T-helper 17 cell (primary cell): ENCODE measurements at regions not wholly inside any gene's neighbourhood (a gene's known extent, or its start where the extent isn't known, plus 50 kb on each side); places are given as distances from the start of the nearest gene placed in this dataset.

Experiments used
- ATAC-seq: fragments of 150-1000 bp; cut with Tn5 transposase; 2 replicates; pipeline ENCODE4 v1.10.0; 2021; ENCODE audit warnings: mild to moderate bottlenecking, moderate library complexity
- DNase-seq, 3 donors: peaks; one replicate each; pipeline versions ENCODE4 v3.0.0 to v3.0.0-alpha.2; 2020 to 2021
- H3K9me3 ChIP-seq: one replicate; pipeline ENCODE4 v1.7.0; 2013; ENCODE audit warnings: low read length, mild to moderate bottlenecking; ENCODE audit not compliant: control insufficient read depth, poor library complexity, severe bottlenecking
- H3K27ac Mint-ChIP-seq: one replicate; pipeline ENCODE4 v1.8.0; 2022; ENCODE audit warnings: mild to moderate bottlenecking, moderate library complexity, mixed read lengths
- H3K27me3 Mint-ChIP-seq: one replicate; pipeline ENCODE4 v1.8.0; 2022; ENCODE audit warnings: mixed read lengths
- H3K36me3 Mint-ChIP-seq: one replicate; pipeline ENCODE4 v1.8.0; 2022; ENCODE audit warnings: low read depth, mixed read lengths
- H3K4me1 Mint-ChIP-seq: one replicate; pipeline ENCODE4 v1.8.0; 2022; ENCODE audit warnings: mild to moderate bottlenecking, mixed read lengths
- H3K4me3 Mint-ChIP-seq: one replicate; pipeline ENCODE4 v1.8.0; 2022; ENCODE audit warnings: mild to moderate bottlenecking, moderate library complexity, mixed read lengths

- Mint-ChIP-seq H3K4me3 (no peak overlapping the region), H3K27ac (no peak overlapping the region), H3K27me3 (peaks cover 13% of the 10 kb centered on the region), H3K36me3 (no peaks in the 10 kb centered on the region), H3K4me1 (no peaks in the 10 kb centered on the region)
- no peaks in the 10 kb centered on the region for H3K9me3 ChIP-seq
- DNase-seq: no peak
- ATAC-seq: no peak
Measured at GRCh38 chr7:32251659-32252058, 181.5 kb upstream of the PDE1C start.

- peaks cover 13% of the 10 kb centered on the region for H3K27me3 Mint-ChIP-seq
- no peak for ATAC-seq
- no peak overlapping the region for H3K27ac Mint-ChIP-seq
Measured at GRCh38 chr7:32250471-32251260, 180.5 kb upstream of the PDE1C start.

GRCh38 chr7:32250003-32250402, 179.8 kb upstream of the PDE1C start:
- peaks cover 13% of the 10 kb centered on the region for H3K27me3 Mint-ChIP-seq
- DNase-seq (no peak), ATAC-seq (no peak)
- H3K27ac Mint-ChIP-seq: no peak overlapping the region
- no peaks in the 10 kb centered on the region for H3K36me3 Mint-ChIP-seq
- no peaks in the 10 kb centered on the region for H3K9me3 ChIP-seq
- no peak overlapping the region for H3K4me3 Mint-ChIP-seq
- no peaks in the 10 kb centered on the region for H3K4me1 Mint-ChIP-seq

More at GRCh38 chr7:32250471-32251260, 180.5 kb upstream of the PDE1C start:
- no peaks in the 10 kb centered on the region for H3K36me3 Mint-ChIP-seq
- DNase-seq: no peak
- no peaks in the 10 kb centered on the region for H3K4me1 Mint-ChIP-seq
- H3K9me3 ChIP-seq: no peaks in the 10 kb centered on the region
- no peak overlapping the region for H3K4me3 Mint-ChIP-seq

GRCh38 chr7:32248522-32248921, 178.3 kb upstream of the PDE1C start:
- H3K9me3 ChIP-seq: no peaks in the 10 kb centered on the region
- no peak for ATAC-seq
- no peak overlapping the region for H3K4me3 Mint-ChIP-seq
- H3K36me3 Mint-ChIP-seq: no peaks in the 10 kb centered on the region
- H3K27ac Mint-ChIP-seq: no peak overlapping the region
- no peaks in the 10 kb centered on the region for H3K4me1 Mint-ChIP-seq
- no peak for DNase-seq
- H3K27me3 Mint-ChIP-seq: peaks cover 13% of the 10 kb centered on the region

GRCh38 chr7:32244806-32245345, 174.7 kb upstream of the PDE1C start:
- H3K36me3 Mint-ChIP-seq: no peaks in the 10 kb centered on the region
- ATAC-seq: no peak
- DNase-seq: no peak
- H3K27me3 Mint-ChIP-seq: peaks cover 5% of the 10 kb centered on the region
- H3K27ac Mint-ChIP-seq: no peak overlapping the region
- no peaks in the 10 kb centered on the region for H3K9me3 ChIP-seq
- no peak overlapping the region for H3K4me3 Mint-ChIP-seq
- no peaks in the 10 kb centered on the region for H3K4me1 Mint-ChIP-seq

DNA sequence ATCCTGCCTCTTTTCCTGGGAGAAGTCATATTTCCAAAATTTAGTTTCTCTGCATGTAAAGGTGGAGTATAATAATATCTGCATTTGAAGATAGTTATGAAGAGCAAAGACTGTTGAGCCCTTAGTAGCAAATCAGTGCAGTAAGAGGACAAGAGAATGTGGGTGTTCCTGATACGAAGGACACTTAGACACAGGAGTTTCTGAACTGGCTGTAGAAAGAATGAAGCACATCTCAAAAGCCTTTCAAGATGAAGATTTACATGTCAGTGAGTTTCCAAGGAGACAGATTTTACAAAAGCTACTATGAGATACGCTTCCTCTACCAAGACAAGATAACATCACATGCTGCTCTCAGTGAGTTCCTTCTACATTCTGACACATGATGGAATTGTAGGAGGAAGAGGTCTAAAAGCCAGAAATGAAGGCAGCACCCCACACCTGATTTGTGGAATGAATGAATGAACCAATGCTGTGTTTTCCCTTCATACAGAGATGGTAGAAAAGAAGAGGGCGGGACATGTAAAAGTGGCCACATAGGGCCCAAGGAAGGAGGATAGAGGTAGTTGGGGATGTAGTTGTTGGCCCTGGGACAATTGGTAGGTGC, 173.6 kb upstream of the PDE1C start:
- H3K27me3 Mint-ChIP-seq: peaks cover 4% of the 10 kb centered on the region
- no peak overlapping the region for H3K4me3 Mint-ChIP-seq
- no peaks in the 10 kb centered on the region for H3K36me3 Mint-ChIP-seq
- H3K4me1 Mint-ChIP-seq: no peaks in the 10 kb centered on the region
- H3K9me3 ChIP-seq: no peaks in the 10 kb centered on the region
- H3K27ac Mint-ChIP-seq: no peak overlapping the region
- DNase-seq (no peak), ATAC-seq (no peak)

DNA sequence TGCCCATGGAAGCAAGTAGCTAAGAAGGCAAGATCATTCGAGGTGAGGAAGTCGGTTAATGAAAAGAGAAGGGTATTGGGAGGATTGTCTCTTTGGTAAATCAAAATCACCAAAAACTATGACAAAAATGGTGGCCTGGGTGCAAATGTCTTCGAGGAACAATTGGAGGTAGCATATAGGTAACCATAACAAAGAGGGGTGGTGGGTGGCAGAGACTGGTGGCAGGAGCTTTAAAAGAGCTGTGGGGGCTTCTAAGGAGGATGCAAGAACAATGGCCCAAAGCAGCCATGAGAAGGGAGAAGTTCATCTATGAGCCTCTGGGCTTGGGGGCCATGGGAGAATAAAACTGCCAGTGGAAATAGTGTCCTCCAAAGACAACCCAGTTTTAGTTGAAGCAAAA, 172.2 kb upstream of the PDE1C start:
- ATAC-seq (no peak), DNase-seq (no peak)
- H3K9me3 ChIP-seq: no peaks in the 10 kb centered on the region
- no peaks in the 10 kb centered on the region for H3K4me1 Mint-ChIP-seq
- no peak overlapping the region for H3K4me3 Mint-ChIP-seq
- no peak overlapping the region for H3K27ac Mint-ChIP-seq
- H3K27me3 Mint-ChIP-seq: no peaks in the 10 kb centered on the region
- no peaks in the 10 kb centered on the region for H3K36me3 Mint-ChIP-seq

- Mint-ChIP-seq H3K4me3 (no peak overlapping the region), H3K4me1 (no peaks in the 10 kb centered on the region), H3K36me3 (no peaks in the 10 kb centered on the region), H3K27me3 (no peaks in the 10 kb centered on the region), H3K27ac (no peak overlapping the region)
- no peaks in the 10 kb centered on the region for H3K9me3 ChIP-seq
- DNase-seq (no peak), ATAC-seq (no peak)
Measured at GRCh38 chr7:32241636-32242035, 171.4 kb upstream of the PDE1C start.

DNA sequence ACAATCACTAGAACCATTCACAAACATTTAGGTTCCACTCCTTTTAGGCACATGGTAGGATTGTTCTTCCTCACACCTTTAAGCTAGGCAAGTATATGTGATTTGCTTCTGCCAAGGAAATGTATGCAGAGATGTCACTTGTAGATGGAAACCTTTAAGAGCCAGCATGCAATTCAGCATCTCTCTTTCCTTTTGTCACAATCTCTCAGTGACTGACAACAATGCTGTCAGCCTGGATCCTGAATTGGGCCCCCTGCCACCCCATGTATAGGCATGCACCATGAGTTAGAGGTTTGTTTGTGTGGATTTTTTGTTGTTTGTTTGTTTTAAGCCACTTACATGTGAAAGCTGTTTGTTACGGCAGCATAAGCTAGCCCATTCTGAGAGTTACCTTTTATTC, 169.6 kb upstream of the PDE1C start:
- ATAC-seq (no peak), DNase-seq (no peak)
- H3K9me3 ChIP-seq: no peaks in the 10 kb centered on the region
- Mint-ChIP-seq H3K27ac (no peak overlapping the region), H3K4me3 (no peak overlapping the region), H3K4me1 (no peaks in the 10 kb centered on the region), H3K27me3 (no peaks in the 10 kb centered on the region), H3K36me3 (no peaks in the 10 kb centered on the region)

GRCh38 chr7:32228601-32229000, 158.4 kb upstream of the PDE1C start:
- H3K4me1 Mint-ChIP-seq: no peaks in the 10 kb centered on the region

GRCh38 chr7:32227746-32228145, 157.5 kb upstream of the PDE1C start:
- Mint-ChIP-seq H3K36me3 (no peaks in the 10 kb centered on the region), H3K4me1 (no peaks in the 10 kb centered on the region), H3K27me3 (no peaks in the 10 kb centered on the region), H3K4me3 (no peak overlapping the region), H3K27ac (no peak overlapping the region)
- no peak for DNase-seq
- H3K9me3 ChIP-seq: no peaks in the 10 kb centered on the region
- no peak for ATAC-seq

More at GRCh38 chr7:32228601-32229000, 158.4 kb upstream of the PDE1C start:
- no peaks in the 10 kb centered on the region for H3K9me3 ChIP-seq
- Mint-ChIP-seq H3K36me3 (no peaks in the 10 kb centered on the region), H3K27ac (no peak overlapping the region), H3K27me3 (no peaks in the 10 kb centered on the region), H3K4me3 (no peak overlapping the region)
- ATAC-seq: no peak
- no peak for DNase-seq

DNA sequence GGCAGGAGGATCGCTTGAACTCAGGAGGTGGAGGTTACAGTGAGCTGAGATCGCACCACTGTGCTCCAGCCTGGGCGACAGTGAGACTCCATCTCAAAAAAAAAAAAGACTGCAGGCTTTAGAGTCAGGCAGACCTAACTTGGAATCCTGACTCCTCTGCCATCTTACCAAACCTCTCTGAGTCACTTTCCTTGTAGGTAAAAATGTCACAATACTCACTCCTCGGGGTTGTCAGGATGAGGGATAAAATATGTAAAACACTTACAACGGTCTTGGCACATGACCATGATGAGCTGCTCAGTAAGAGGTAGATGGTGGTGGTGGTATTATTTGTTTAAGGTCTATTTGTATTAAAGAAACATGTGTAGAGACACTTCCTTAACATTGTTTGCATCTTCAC, 154.1 kb upstream of the PDE1C start:
- H3K4me3 Mint-ChIP-seq: no peak overlapping the region
- H3K27ac Mint-ChIP-seq: no peak overlapping the region
- H3K9me3 ChIP-seq: no peaks in the 10 kb centered on the region
- ATAC-seq (no peak), DNase-seq (no peak)
- H3K27me3 Mint-ChIP-seq: no peaks in the 10 kb centered on the region
- H3K36me3 Mint-ChIP-seq: no peaks in the 10 kb centered on the region
- no peaks in the 10 kb centered on the region for H3K4me1 Mint-ChIP-seq

GRCh38 chr7:32223721-32224120, 153.5 kb upstream of the PDE1C start:
- Mint-ChIP-seq H3K4me3 (no peak overlapping the region), H3K36me3 (no peaks in the 10 kb centered on the region), H3K4me1 (no peaks in the 10 kb centered on the region), H3K27me3 (no peaks in the 10 kb centered on the region), H3K27ac (no peak overlapping the region)
- DNase-seq: no peak
- no peak for ATAC-seq
- no peaks in the 10 kb centered on the region for H3K9me3 ChIP-seq
